ENCODE measurements at regions not wholly inside any gene's neighbourhood (a gene's known extent, or its start where the extent isn't known, plus 50 kb on each side); places are given as distances from the start of the nearest gene placed in this dataset.

GRCh38 chr16:72400257-72401083 is 228.5 kb upstream of the PMFBP1 start:
- DNase-seq = peak; percentile 44

- no peak for DNase-seq
Measured at GRCh38 chr16:72399811-72400210, 227.9 kb upstream of the PMFBP1 start.

- no peak for DNase-seq
Measured at GRCh38 chr16:72397876-72398275, 225.9 kb upstream of the PMFBP1 start.

GRCh38 chr16:72394526-72394925 is 222.6 kb upstream of the PMFBP1 start:
- no peak for DNase-seq

GRCh38 chr16:72389791-72390190 is 217.8 kb upstream of the PMFBP1 start:
- DNase-seq = no peak

- no peak for DNase-seq
Measured at GRCh38 chr16:72388007-72388406, 216.1 kb upstream of the PMFBP1 start.

- no peak for DNase-seq
Measured at GRCh38 chr16:72384651-72385050, 212.7 kb upstream of the PMFBP1 start.

- no peak for DNase-seq
Measured at GRCh38 chr16:72380283-72380682, 208.3 kb upstream of the PMFBP1 start.

- no peak for DNase-seq
Measured at GRCh38 chr16:72373201-72373600, 201.2 kb upstream of the PMFBP1 start.

GRCh38 chr16:72372087-72373045 is 200.4 kb upstream of the PMFBP1 start:
- no peak for DNase-seq

GRCh38 chr16:72371307-72372086 is 199.5 kb upstream of the PMFBP1 start:
- DNase-seq = no peak

- DNase-seq = no peak
Measured at GRCh38 chr16:72369274-72369673, 197.3 kb upstream of the PMFBP1 start.

- DNase-seq = no peak
Measured at GRCh38 chr16:72367851-72368250, 195.9 kb upstream of the PMFBP1 start.

GRCh38 chr16:72362973-72363372 is 191.0 kb upstream of the PMFBP1 start:
- DNase-seq = no peak

- no peak for DNase-seq
Measured at GRCh38 chr16:72362476-72362875, 190.5 kb upstream of the PMFBP1 start.

GRCh38 chr16:72357910-72358309 is 186.0 kb upstream of the PMFBP1 start:
- DNase-seq = no peak

GRCh38 chr16:72355561-72355960 is 183.6 kb upstream of the PMFBP1 start:
- no peak for DNase-seq

GRCh38 chr16:72349719-72350118 is 177.8 kb upstream of the PMFBP1 start:
- DNase-seq = no peak

- no peak for DNase-seq
Measured at GRCh38 chr16:72332926-72333325, 161.0 kb upstream of the PMFBP1 start.

- DNase-seq = no peak
Measured at GRCh38 chr16:72324578-72324977, 152.6 kb upstream of the PMFBP1 start.

GRCh38 chr16:72317446-72317845 is 145.5 kb upstream of the PMFBP1 start:
- no peak for DNase-seq

- no peak for DNase-seq
Measured at GRCh38 chr16:72313903-72314302, 141.9 kb upstream of the PMFBP1 start.

- no peak for DNase-seq
Measured at GRCh38 chr16:72312828-72313227, 140.9 kb upstream of the PMFBP1 start.
